HepG2 (cell line): ENCODE measurements at regions not wholly inside any gene's neighbourhood (a gene's known extent, or its start where the extent isn't known, plus 50 kb on each side); places are given as distances from the start of the nearest gene placed in this dataset.

Source experiments
- ATAC-seq: fragments of 200-7000 bp; cut with Tn5 transposase; 3 replicates; pipeline ENCODE4 v1.9.1; 2020; ENCODE audit warnings: mild to moderate bottlenecking, moderate library complexity
- BruUV-seq: library from RNA; stranded (reverse); fragments of 400-500 nt; replicated peaks from 2 replicates; lab custom pipeline; 2021; lab: Mats Ljungman, UMichigan
- CTCF ChIA-PET: fragments of 300-600 bp; formaldehyde crosslinking; extraction: SDS; loops from one replicate; lab custom pipeline; 2021; ENCODE audit warnings: low total read pairs, inconsistent platforms, low intra/inter-chr PET ratio; lab: Yijun Ruan, JAX
- POLR2A ChIA-PET: fragments of 350-600 bp; sonication (Branson Sonifier 250); formaldehyde crosslinking; loops from one replicate; lab custom pipeline; 2020; ENCODE audit warnings: antibody characterized with exemption, inconsistent platforms; lab: Yijun Ruan, JAX
- DNase-seq: peaks from one replicate; pipeline ENCODE4 v3.0.0-alpha.2; 2015; ENCODE audit warnings: low spot score
- FAIRE-seq: peaks from 3 replicates; lab custom pipeline; 2011; peaks lifted over from hg19 to GRCh38; lab: Jason Lieb, UNC
- H2AFZ ChIP-seq: one replicate; pipeline ENCODE4 v1.6.1; 2011; ENCODE audit warnings: low read length, inconsistent platforms
- H3K27ac ChIP-seq: fragments of 300-600 bp; 3 replicates; pipeline ENCODE4 v1.8.0; 2011; ENCODE audit warnings: mixed run types, mild to moderate bottlenecking, mixed read lengths, low read length, inconsistent platforms; ENCODE audit not compliant: insufficient read depth; ENCODE audit errors: extremely low read length
- H3K27me3 ChIP-seq, 2 experiments: fragments of 200-600 bp in 1 of 2; 2 replicates in 1 of 2; 3 replicates in 1 of 2; pipeline versions ENCODE4 v1.6.0 to v1.8.0; 2011; ENCODE audit warnings: low read length in 2 of 2, mild to moderate bottlenecking in 2 of 2, moderate library complexity in 2 of 2, inconsistent platforms in 1 of 2; ENCODE audit not compliant: insufficient read depth in 2 of 2, control insufficient read depth in 1 of 2
- H3K36me3 ChIP-seq, 2 experiments: fragments of 200-600 bp in 1 of 2; replicated peaks in 1 of 2; 2 replicates in 1 of 2; 3 replicates in 1 of 2; pipeline versions ENCODE4 v1.5.1 to v1.8.0; 2011; ENCODE audit warnings: low read length in 2 of 2, inconsistent platforms in 1 of 2; ENCODE audit not compliant: insufficient read depth in 2 of 2, control insufficient read depth in 1 of 2
- H3K4me1 ChIP-seq: 2 replicates; pipeline ENCODE4 v1.5.1; 2012; ENCODE audit warnings: low read length, inconsistent platforms; ENCODE audit not compliant: insufficient read depth
- H3K4me2 ChIP-seq: 2 replicates; pipeline ENCODE4 v1.6.0; 2011; ENCODE audit warnings: low read depth, low read length, inconsistent platforms
- H3K4me3 ChIP-seq, 3 experiments: fragments of 200-600 bp in 1 of 3; sonication (generic), shearing (Covaris generic) in 1 of 3; replicated peaks in 1 of 3; 2 replicates each; pipeline ENCODE4 v1.5.1; 2011 to 2016; ENCODE audit warnings: low read length in 3 of 3, inconsistent platforms in 2 of 3, low read depth in 2 of 3, mild to moderate bottlenecking in 2 of 3, control low read depth in 1 of 3, mixed read lengths in 1 of 3; ENCODE audit not compliant: insufficient read depth in 1 of 3
- H3K79me2 ChIP-seq: one replicate; pipeline ENCODE4 v1.6.1; 2011; ENCODE audit warnings: low read length, inconsistent platforms; ENCODE audit not compliant: insufficient read depth
- H3K9ac ChIP-seq: 2 replicates; pipeline ENCODE4 v1.6.0; 2011; ENCODE audit warnings: mild to moderate bottlenecking, low read depth, low read length, inconsistent platforms; ENCODE audit not compliant: insufficient read depth
- H3K9me3 ChIP-seq: 2 replicates; pipeline ENCODE4 v1.5.1; 2012; ENCODE audit warnings: mild to moderate bottlenecking, low read length
- H4K20me1 ChIP-seq: 2 replicates; pipeline ENCODE4 v1.6.0; 2011; ENCODE audit warnings: inconsistent platforms, mild to moderate bottlenecking, low read length, moderate library complexity; ENCODE audit not compliant: insufficient read depth
- EEA1 ChIP-seq: sonication (generic); formaldehyde crosslinking; IDR thresholded peaks from 2 replicates; pipeline ENCODE4 v1.5.1; 2020; ENCODE audit warnings: mild to moderate bottlenecking, missing genetic modification reagents, borderline replicate concordance
- ISX ChIP-seq: sonication (generic); formaldehyde crosslinking; conservative IDR thresholded peaks from 2 replicates; pipeline ENCODE4 v1.5.0; 2020; ENCODE audit warnings: missing genetic modification reagents
- ZNF703 ChIP-seq: sonication (generic); formaldehyde crosslinking; IDR thresholded peaks from 2 replicates; pipeline ENCODE4 v1.5.1; 2020; ENCODE audit warnings: missing genetic modification reagents, mild to moderate bottlenecking, moderate library complexity, borderline replicate concordance
- ZNF720 ChIP-seq: sonication (generic); formaldehyde crosslinking; IDR thresholded peaks from 2 replicates; pipeline ENCODE4 v1.4.0; 2020; ENCODE audit warnings: missing genetic modification reagents
- WGBS: methylation state at CpG from one replicate; pipeline ENCODE4 v1.1.6; 2017; ENCODE audit warnings: low lambda C conversion rate; 5-methylcytosine and 5-hydroxymethylcytosine counted together
- in situ Hi-C: cut with HindIII; loops from 2 replicates; pipeline ENCODE4 v1.10.0; 2017; ENCODE audit warnings: low pct_unique_long_range_greater_than_20kb; ENCODE audit not compliant: extremely low pct_ligation_motif_present
- intact Hi-C: fragments of 100-400 bp; cut with micrococcal nuclease; formaldehyde crosslinking; loops from one replicate; pipeline ENCODE4 v1.10.0; 2022; ENCODE audit not compliant: unreplicated experiment
- TF ChIP-seq, protein P1 (sequence below): sonication (generic); formaldehyde crosslinking; IDR thresholded peaks from 2 replicates; pipeline ENCODE4 v1.4.0; 2020; ENCODE audit warnings: missing genetic modification reagents
- TF ChIP-seq, protein P2 (sequence below): sonication (generic); formaldehyde crosslinking; IDR thresholded peaks from 2 replicates; pipeline ENCODE4 v1.5.0; 2020; ENCODE audit warnings: missing genetic modification reagents

DNA sequence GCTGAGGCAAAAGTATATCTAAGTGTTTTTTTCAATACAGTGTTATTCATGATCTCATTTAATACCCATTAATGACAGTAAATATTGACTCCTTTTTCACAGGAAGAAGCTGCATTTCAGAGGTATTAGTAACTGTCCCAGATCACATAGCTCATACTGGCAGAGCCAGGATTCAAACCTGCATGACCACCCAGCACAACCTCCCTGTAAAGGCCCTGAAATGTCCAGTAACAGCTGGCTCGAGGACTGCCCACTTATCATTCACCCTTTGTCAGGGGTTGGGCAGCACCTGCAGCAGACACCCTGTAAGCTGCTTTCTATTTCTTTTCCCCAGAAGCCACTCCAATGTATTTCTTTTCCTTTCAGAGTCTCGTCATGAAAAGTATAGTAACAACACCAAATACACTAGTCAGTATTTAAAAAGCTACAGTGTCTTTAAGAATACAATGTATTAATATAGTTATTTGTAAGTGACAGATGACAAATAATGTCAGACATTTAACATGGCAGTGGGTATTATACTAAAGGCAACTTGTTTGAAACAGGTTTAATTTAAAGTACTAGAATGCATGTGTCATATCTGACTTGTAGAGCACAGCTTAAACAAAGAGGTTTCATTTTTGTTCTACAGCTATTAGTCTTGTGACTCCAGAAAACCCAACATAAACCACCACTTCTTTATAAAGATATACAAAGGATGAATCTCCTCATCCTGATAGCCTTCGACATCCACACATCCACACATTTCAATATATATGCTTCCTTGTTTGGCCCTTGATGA lies 841.6 kb upstream of the GJE1 start:
- no peak overlapping the region for H2AFZ ChIP-seq
- no peak overlapping the region for H3K9ac ChIP-seq
- H3K9me3 ChIP-seq, result no peaks in the 10 kb centered on the region
- H3K27me3 ChIP-seq, result no peaks in the 10 kb centered on the region
- CTCF ChIA-PET, result no interaction called here
- no peaks in the 10 kb centered on the region for H3K36me3 ChIP-seq
- no peaks in the 10 kb centered on the region for H3K79me2 ChIP-seq
- no TSS peak for BruUV-seq
- H4K20me1 ChIP-seq, result no peaks in the 10 kb centered on the region
- H3K4me1 ChIP-seq, result no peaks in the 10 kb centered on the region
- no peak overlapping the region for H3K4me2 ChIP-seq
- WGBS, result 1% methylated on average over 3 of the region's 3 CpGs
- no peak overlapping the region for H3K27ac ChIP-seq
- no peak for DNase-seq
- intact Hi-C loops (no loop called here), in situ Hi-C loops (no loop called here)
- TF ChIP-seq, protein P1, sequence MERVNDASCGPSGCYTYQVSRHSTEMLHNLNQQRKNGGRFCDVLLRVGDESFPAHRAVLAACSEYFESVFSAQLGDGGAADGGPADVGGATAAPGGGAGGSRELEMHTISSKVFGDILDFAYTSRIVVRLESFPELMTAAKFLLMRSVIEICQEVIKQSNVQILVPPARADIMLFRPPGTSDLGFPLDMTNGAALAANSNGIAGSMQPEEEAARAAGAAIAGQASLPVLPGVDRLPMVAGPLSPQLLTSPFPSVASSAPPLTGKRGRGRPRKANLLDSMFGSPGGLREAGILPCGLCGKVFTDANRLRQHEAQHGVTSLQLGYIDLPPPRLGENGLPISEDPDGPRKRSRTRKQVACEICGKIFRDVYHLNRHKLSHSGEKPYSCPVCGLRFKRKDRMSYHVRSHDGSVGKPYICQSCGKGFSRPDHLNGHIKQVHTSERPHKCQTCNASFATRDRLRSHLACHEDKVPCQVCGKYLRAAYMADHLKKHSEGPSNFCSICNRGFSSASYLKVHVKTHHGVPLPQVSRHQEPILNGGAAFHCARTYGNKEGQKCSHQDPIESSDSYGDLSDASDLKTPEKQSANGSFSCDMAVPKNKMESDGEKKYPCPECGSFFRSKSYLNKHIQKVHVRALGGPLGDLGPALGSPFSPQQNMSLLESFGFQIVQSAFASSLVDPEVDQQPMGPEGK (CRISPR knock-in tag), result no peak
- TF ChIP-seq, protein P2, sequence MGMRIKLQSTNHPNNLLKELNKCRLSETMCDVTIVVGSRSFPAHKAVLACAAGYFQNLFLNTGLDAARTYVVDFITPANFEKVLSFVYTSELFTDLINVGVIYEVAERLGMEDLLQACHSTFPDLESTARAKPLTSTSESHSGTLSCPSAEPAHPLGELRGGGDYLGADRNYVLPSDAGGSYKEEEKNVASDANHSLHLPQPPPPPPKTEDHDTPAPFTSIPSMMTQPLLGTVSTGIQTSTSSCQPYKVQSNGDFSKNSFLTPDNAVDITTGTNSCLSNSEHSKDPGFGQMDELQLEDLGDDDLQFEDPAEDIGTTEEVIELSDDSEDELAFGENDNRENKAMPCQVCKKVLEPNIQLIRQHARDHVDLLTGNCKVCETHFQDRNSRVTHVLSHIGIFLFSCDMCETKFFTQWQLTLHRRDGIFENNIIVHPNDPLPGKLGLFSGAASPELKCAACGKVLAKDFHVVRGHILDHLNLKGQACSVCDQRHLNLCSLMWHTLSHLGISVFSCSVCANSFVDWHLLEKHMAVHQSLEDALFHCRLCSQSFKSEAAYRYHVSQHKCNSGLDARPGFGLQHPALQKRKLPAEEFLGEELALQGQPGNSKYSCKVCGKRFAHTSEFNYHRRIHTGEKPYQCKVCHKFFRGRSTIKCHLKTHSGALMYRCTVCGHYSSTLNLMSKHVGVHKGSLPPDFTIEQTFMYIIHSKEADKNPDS (CRISPR knock-in tag), result no peak
- TF ChIP-seq ZNF703 (CRISPR knock-in tag) (no peak), EEA1 (CRISPR knock-in tag) (no peak), ISX (no peak), ZNF720 (CRISPR knock-in tag) (no peak)
- no peak for ATAC-seq
- POLR2A ChIA-PET, result no interaction called here
- no peak overlapping the region for H3K4me3 ChIP-seq
- FAIRE-seq, result no peak
